ENCODE measurements at regions not wholly inside any gene's neighbourhood (a gene's known extent, or its start where the extent isn't known, plus 50 kb on each side); places are given as distances from the start of the nearest gene placed in this dataset.

GRCh38 chr2:144215701-144216675 lies 303.9 kb downstream of the ZEB2 start:
- no peak for TF ChIP-seq CTCF (IDR thresholded peaks at IDR 0.05)
- TF ChIP-seq POLR2A (IDR thresholded peaks at IDR 0.05): no peak

All from Peyer's patch (tissue), 4 donors.